A549 (cell line): ENCODE measurements at regions not wholly inside any gene's neighbourhood (a gene's known extent, or its start where the extent isn't known, plus 50 kb on each side); places are given as distances from the start of the nearest gene placed in this dataset.

Experiments used
- CEBPB ChIP-seq, 2 experiments: fragments of >200 bp in 1 of 2; sonication (Bioruptor Twin) in 1 of 2; formaldehyde crosslinking in 1 of 2; IDR thresholded peaks; 2 replicates each; pipeline ENCODE4 v1.6.1; 2012 to 2016
- CTCF ChIP-seq: fragments of >200 bp; sonication (Bioruptor Twin); formaldehyde crosslinking; IDR thresholded peaks from 3 replicates; pipeline ENCODE4 v1.5.1; 2016
- ELK1 ChIP-seq: fragments of 150-350 bp; IDR thresholded peaks from 2 replicates; pipeline ENCODE4 v1.6.1; 2014; ENCODE audit warnings: low read depth, mild to moderate bottlenecking, low read length
- EP300 ChIP-seq, 2 experiments: fragments of >200 bp; sonication (Bioruptor Twin); formaldehyde crosslinking; IDR thresholded peaks; 2 replicates in 1 of 2; 3 replicates in 1 of 2; pipeline ENCODE4 v1.6.1; 2016 to 2017
- HES2 ChIP-seq: fragments of >200 bp; sonication (Bioruptor Twin); formaldehyde crosslinking; IDR thresholded peaks from 2 replicates; pipeline ENCODE4 v1.6.1; 2016
- MAFK ChIP-seq: fragments of 450-650 bp; IDR thresholded peaks from 2 replicates; pipeline ENCODE4 v1.6.1; 2014; ENCODE audit not compliant: partially characterized antibody
- MAX ChIP-seq: IDR thresholded peaks from 2 replicates; pipeline ENCODE4 v1.6.1; 2012
- POLR2A ChIP-seq: IDR thresholded peaks from 2 replicates; pipeline ENCODE4 v1.6.1; 2012; ENCODE audit warnings: mild to moderate bottlenecking, low read length
- REST ChIP-seq: fragments of 200-600 bp; sonication (generic); IDR thresholded peaks from 2 replicates; pipeline ENCODE4 v1.6.1; 2016; ENCODE audit warnings: antibody characterized with exemption, mild to moderate bottlenecking, moderate library complexity
- SMC3 ChIP-seq: fragments of >200 bp; sonication (Bioruptor Twin); formaldehyde crosslinking; IDR thresholded peaks from 3 replicates; pipeline ENCODE4 v1.6.1; 2018; ENCODE audit warnings: inconsistent platforms
- ZNF302 ChIP-seq: fragments of 250-450 bp; sonication (Bioruptor Pico); IDR thresholded peaks from 2 replicates; pipeline ENCODE4 v1.9.0; 2021; ENCODE audit warnings: inconsistent platforms, mild to moderate bottlenecking, moderate library complexity

GRCh38 chr17:34000639-34001038 lies 254.4 kb upstream of the CCL2 start:
- TF ChIP-seq CTCF (no peak), ELK1 (no peak), POLR2A (no peak), MAFK (no peak), HES2 (no peak), REST (no peak), ZNF302 (CRISPR knock-in tag) (no peak), CEBPB (IDR thresholded peaks at IDR 0.05) (no peak), MAX (no peak), SMC3 (no peak), EP300 (IDR thresholded peaks at IDR 0.05) (no peak)
